22Rv1 (cell line): ENCODE measurements at regions not wholly inside any gene's neighbourhood (a gene's known extent, or its start where the extent isn't known, plus 50 kb on each side); places are given as distances from the start of the nearest gene placed in this dataset.

Experiments
- CTCF ChIP-seq: fragments of 450-650 bp; IDR thresholded peaks from 2 replicates; pipeline ENCODE4 v1.5.1; 2017; ENCODE audit warnings: mild to moderate bottlenecking
- ZFX ChIP-seq: fragments of 450-650 bp; IDR thresholded peaks from 2 replicates; pipeline ENCODE4 v1.6.1; 2017; ENCODE audit warnings: antibody characterized with exemption, borderline replicate concordance

GRCh38 chr11:111069066-111069465 is 176.5 kb upstream of the POU2AF2 start:
- TF ChIP-seq CTCF (peak; percentile 17), ZFX (no peak)
